HepG2 (cell line): ENCODE measurements at regions not wholly inside any gene's neighbourhood (a gene's known extent, or its start where the extent isn't known, plus 50 kb on each side); places are given as distances from the start of the nearest gene placed in this dataset.
A peak's percentile ranks its signal among the peaks of the same experiment; 100 is the strongest.

ENCODE experiments used
- ASH2L ChIP-seq: fragments of 300-600, 200-600 bp; sonication (generic); IDR thresholded peaks from 2 replicates; pipeline ENCODE4 v1.7.0; 2017; ENCODE audit warnings: low read depth, mild to moderate bottlenecking, moderate library complexity, mixed read lengths, low read length; ENCODE audit not compliant: insufficient read length
- CBX2 ChIP-seq, 2 experiments: fragments of 200-600 bp in 1 of 2; sonication (generic); formaldehyde crosslinking in 1 of 2; IDR thresholded peaks; 2 replicates each; pipeline versions ENCODE4 v1.7.0 to v1.8.1; 2018 to 2022; ENCODE audit warnings: low read depth in 2 of 2, low read length in 1 of 2, mild to moderate bottlenecking in 1 of 2, missing genetic modification reagents in 1 of 2
- HNF4G ChIP-seq, 2 experiments: sonication (generic) in 1 of 2; formaldehyde crosslinking in 1 of 2; IDR thresholded peaks; 2 replicates each; pipeline versions ENCODE4 v1.4.0 to v1.6.1; 2011 to 2020; ENCODE audit warnings: borderline replicate concordance in 2 of 2, low read depth in 2 of 2, mild to moderate bottlenecking in 2 of 2, low read length in 1 of 2, missing genetic modification reagents in 1 of 2, moderate library complexity in 1 of 2
- MAFF ChIP-seq: IDR thresholded peaks from 2 replicates; pipeline ENCODE4 v1.6.1; 2011; ENCODE audit warnings: low read depth, low read length, improper control_type of control experiment
- MIER3 ChIP-seq: IDR thresholded peaks from 2 replicates; pipeline ENCODE4 v1.6.1; 2016; ENCODE audit warnings: missing compliant biosample characterization, borderline replicate concordance
- MTF1 ChIP-seq: sonication (generic); formaldehyde crosslinking; IDR thresholded peaks from 2 replicates; pipeline ENCODE4 v1.5.0; 2020; ENCODE audit warnings: missing genetic modification reagents
- NR2F2 ChIP-seq: IDR thresholded peaks from 2 replicates; pipeline ENCODE4 v1.6.1; 2012; ENCODE audit warnings: low read depth, inconsistent platforms, borderline replicate concordance
- PHF5A ChIP-seq: IDR thresholded peaks from one replicate; pipeline ENCODE4 v1.6.1; 2018; ENCODE audit warnings: low read depth, missing genetic modification reagents; ENCODE audit not compliant: unreplicated experiment
- POGZ ChIP-seq: sonication (generic); formaldehyde crosslinking; IDR thresholded peaks from 2 replicates; pipeline ENCODE4 v1.4.0; 2020; ENCODE audit warnings: mild to moderate bottlenecking, missing genetic modification reagents
- SCMH1 ChIP-seq: sonication (generic); formaldehyde crosslinking; IDR thresholded peaks from 2 replicates; pipeline ENCODE4 v1.9.0; 2021; ENCODE audit warnings: missing genetic modification reagents, mild to moderate bottlenecking, borderline replicate concordance
- ZBTB38 ChIP-seq: sonication (generic); formaldehyde crosslinking; IDR thresholded peaks from 2 replicates; pipeline ENCODE4 v1.5.1; 2020; ENCODE audit warnings: mild to moderate bottlenecking, missing genetic modification reagents
- ZFP1 ChIP-seq: IDR thresholded peaks from 2 replicates; pipeline ENCODE4 v1.6.1; 2016
- ZFP36L2 ChIP-seq: sonication (generic); formaldehyde crosslinking; IDR thresholded peaks from 2 replicates; pipeline ENCODE4 v1.4.0; 2020; ENCODE audit warnings: missing genetic modification reagents
- ZNF124 ChIP-seq: sonication (generic); formaldehyde crosslinking; IDR thresholded peaks from 2 replicates; pipeline ENCODE4 v1.4.0; 2020; ENCODE audit warnings: missing genetic modification reagents
- ZNF678 ChIP-seq: sonication (generic); formaldehyde crosslinking; IDR thresholded peaks from 2 replicates; pipeline ENCODE4 v1.4.0; 2020; ENCODE audit warnings: mild to moderate bottlenecking, missing genetic modification reagents
- ZNF737 ChIP-seq: sonication (generic); formaldehyde crosslinking; IDR thresholded peaks from 2 replicates; pipeline ENCODE4 v1.5.0; 2020; ENCODE audit warnings: missing genetic modification reagents, mild to moderate bottlenecking, borderline replicate concordance
- ZSCAN31 ChIP-seq: sonication (generic); formaldehyde crosslinking; IDR thresholded peaks from 2 replicates; pipeline ENCODE4 v1.5.0; 2020; ENCODE audit warnings: low read depth, mild to moderate bottlenecking, missing genetic modification reagents
- TF ChIP-seq, protein P1 (sequence below): IDR thresholded peaks from 2 replicates; pipeline ENCODE4 v1.6.1; 2018; ENCODE audit warnings: missing genetic modification reagents
- TF ChIP-seq, protein P2 (sequence below): sonication (generic); formaldehyde crosslinking; IDR thresholded peaks from 2 replicates; pipeline ENCODE4 v1.5.1; 2020; ENCODE audit warnings: missing genetic modification reagents, mild to moderate bottlenecking, borderline replicate concordance
- TF ChIP-seq, protein P3 (sequence below): sonication (generic); formaldehyde crosslinking; IDR thresholded peaks from 2 replicates; pipeline ENCODE4 v1.5.0; 2020; ENCODE audit warnings: missing genetic modification reagents
- TF ChIP-seq, protein P4 (sequence below): sonication (generic); formaldehyde crosslinking; IDR thresholded peaks from 2 replicates; pipeline ENCODE4 v1.5.0; 2020; ENCODE audit warnings: missing genetic modification reagents
- TF ChIP-seq, protein P5 (sequence below): fragments of 450-650 bp; IDR thresholded peaks from 2 replicates; pipeline ENCODE4 v1.6.1; 2017; ENCODE audit warnings: mild to moderate bottlenecking

DNA sequence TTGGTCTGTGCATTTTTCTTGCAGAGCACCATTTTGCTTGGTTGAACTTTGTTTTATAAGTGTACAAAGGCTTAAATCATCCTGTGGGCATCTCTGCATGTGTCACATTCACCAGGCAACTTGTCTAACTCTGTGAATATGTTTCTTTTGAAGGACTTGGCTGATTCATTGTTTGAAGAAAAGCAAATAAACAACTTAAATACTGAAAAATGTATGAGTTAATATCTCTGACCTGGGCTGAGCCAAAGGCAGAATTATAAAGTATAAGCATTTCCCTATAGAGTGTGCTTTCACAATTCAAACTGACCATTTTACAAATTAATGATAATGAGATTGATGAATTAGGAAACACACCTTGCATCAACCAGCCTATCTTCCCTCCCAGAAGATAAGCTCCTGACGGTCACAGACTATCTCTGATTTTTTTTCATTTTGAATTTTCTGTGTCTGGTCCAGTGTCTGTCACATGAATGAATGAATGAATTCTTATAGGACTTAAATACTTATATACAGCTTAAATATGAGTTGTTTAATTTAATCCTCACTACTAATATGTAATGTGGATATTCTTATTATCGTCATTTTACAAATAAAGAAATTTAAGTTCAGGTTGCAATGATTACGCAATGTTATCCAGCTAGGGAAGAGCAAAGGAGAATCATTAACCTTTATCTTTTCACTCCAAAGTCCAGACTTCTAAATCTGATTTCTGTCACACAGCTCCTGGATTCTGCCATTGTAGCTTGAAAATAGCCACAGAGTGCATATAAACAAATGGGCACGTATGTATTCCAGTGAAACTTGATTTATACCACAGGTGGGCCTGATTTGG lies 182.0 kb upstream of the PHYHIPL start (continued):
- TF ChIP-seq, protein P1, sequence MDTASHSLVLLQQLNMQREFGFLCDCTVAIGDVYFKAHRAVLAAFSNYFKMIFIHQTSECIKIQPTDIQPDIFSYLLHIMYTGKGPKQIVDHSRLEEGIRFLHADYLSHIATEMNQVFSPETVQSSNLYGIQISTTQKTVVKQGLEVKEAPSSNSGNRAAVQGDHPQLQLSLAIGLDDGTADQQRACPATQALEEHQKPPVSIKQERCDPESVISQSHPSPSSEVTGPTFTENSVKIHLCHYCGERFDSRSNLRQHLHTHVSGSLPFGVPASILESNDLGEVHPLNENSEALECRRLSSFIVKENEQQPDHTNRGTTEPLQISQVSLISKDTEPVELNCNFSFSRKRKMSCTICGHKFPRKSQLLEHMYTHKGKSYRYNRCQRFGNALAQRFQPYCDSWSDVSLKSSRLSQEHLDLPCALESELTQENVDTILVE (CRISPR knock-in tag): no peak
- TF ChIP-seq, protein P2, sequence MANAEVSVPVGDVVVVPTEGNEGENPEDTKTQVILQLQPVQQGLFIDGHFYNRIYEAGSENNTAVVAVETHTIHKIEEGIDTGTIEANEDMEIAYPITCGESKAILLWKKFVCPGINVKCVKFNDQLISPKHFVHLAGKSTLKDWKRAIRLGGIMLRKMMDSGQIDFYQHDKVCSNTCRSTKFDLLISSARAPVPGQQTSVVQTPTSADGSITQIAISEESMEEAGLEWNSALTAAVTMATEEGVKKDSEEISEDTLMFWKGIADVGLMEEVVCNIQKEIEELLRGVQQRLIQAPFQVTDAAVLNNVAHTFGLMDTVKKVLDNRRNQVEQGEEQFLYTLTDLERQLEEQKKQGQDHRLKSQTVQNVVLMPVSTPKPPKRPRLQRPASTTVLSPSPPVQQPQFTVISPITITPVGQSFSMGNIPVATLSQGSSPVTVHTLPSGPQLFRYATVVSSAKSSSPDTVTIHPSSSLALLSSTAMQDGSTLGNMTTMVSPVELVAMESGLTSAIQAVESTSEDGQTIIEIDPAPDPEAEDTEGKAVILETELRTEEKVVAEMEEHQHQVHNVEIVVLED: peak; percentile 10; the same call in 1 of the 2 replicates
- TF ChIP-seq PHF5A (CRISPR knock-in tag) (peak; percentile 14), MAFF (no peak), POGZ (CRISPR knock-in tag) (peak; percentile 58; the same call in 1 of the 2 replicates), ZFP36L2 (no peak), ZFP1 (CRISPR knock-in tag) (no peak), CBX2 (IDR thresholded peaks at IDR 0.05; ENCODE audit: low read depth, low read length) (no peak), CBX2 (CRISPR knock-in tag; IDR thresholded peaks at IDR 0.05; ENCODE audit: low read depth) (no peak), MTF1 (CRISPR knock-in tag) (no peak), ZNF737 (no peak), SCMH1 (no peak), ZNF124 (CRISPR knock-in tag) (no peak), MIER3 (CRISPR knock-in tag) (no peak; the same call in 1 of the 2 replicates), ZBTB38 (CRISPR knock-in tag) (no peak), ASH2L (peak; percentile 90), ZNF678 (no peak), NR2F2 (no peak), HNF4G (IDR thresholded peaks at IDR 0.05; ENCODE audit: borderline replicate concordance, low read depth, low read length) (peak; percentile 91), HNF4G (CRISPR knock-in tag; IDR thresholded peaks at IDR 0.05; ENCODE audit: borderline replicate concordance, low read depth) (peak; percentile 31; the same call in 1 of the 2 replicates), ZSCAN31 (no peak)
- TF ChIP-seq, protein P3, sequence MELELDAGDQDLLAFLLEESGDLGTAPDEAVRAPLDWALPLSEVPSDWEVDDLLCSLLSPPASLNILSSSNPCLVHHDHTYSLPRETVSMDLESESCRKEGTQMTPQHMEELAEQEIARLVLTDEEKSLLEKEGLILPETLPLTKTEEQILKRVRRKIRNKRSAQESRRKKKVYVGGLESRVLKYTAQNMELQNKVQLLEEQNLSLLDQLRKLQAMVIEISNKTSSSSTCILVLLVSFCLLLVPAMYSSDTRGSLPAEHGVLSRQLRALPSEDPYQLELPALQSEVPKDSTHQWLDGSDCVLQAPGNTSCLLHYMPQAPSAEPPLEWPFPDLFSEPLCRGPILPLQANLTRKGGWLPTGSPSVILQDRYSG (CRISPR knock-in tag): no peak
- TF ChIP-seq, protein P4, sequence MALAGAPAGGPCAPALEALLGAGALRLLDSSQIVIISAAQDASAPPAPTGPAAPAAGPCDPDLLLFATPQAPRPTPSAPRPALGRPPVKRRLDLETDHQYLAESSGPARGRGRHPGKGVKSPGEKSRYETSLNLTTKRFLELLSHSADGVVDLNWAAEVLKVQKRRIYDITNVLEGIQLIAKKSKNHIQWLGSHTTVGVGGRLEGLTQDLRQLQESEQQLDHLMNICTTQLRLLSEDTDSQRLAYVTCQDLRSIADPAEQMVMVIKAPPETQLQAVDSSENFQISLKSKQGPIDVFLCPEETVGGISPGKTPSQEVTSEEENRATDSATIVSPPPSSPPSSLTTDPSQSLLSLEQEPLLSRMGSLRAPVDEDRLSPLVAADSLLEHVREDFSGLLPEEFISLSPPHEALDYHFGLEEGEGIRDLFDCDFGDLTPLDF (CRISPR knock-in tag): no peak
- TF ChIP-seq, protein P5, sequence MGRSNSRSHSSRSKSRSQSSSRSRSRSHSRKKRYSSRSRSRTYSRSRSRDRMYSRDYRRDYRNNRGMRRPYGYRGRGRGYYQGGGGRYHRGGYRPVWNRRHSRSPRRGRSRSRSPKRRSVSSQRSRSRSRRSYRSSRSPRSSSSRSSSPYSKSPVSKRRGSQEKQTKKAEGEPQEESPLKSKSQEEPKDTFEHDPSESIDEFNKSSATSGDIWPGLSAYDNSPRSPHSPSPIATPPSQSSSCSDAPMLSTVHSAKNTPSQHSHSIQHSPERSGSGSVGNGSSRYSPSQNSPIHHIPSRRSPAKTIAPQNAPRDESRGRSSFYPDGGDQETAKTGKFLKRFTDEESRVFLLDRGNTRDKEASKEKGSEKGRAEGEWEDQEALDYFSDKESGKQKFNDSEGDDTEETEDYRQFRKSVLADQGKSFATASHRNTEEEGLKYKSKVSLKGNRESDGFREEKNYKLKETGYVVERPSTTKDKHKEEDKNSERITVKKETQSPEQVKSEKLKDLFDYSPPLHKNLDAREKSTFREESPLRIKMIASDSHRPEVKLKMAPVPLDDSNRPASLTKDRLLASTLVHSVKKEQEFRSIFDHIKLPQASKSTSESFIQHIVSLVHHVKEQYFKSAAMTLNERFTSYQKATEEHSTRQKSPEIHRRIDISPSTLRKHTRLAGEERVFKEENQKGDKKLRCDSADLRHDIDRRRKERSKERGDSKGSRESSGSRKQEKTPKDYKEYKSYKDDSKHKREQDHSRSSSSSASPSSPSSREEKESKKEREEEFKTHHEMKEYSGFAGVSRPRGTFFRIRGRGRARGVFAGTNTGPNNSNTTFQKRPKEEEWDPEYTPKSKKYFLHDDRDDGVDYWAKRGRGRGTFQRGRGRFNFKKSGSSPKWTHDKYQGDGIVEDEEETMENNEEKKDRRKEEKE: no peak
